NOMO-1 (cell line): ENCODE measurements at regions not wholly inside any gene's neighbourhood (a gene's known extent, or its start where the extent isn't known, plus 50 kb on each side); places are given as distances from the start of the nearest gene placed in this dataset.

ENCODE experiments used
- DNase-seq, 2 experiments: peaks; one replicate each; lab custom pipeline; 2025; ENCODE audit not compliant: unreplicated experiment in 2 of 2; lab: John Stamatoyannopoulos, UW

- no peak for DNase-seq
Measured at GRCh38 chr14:34220378-34220706, 241.7 kb downstream of the SPTSSA start.

- DNase-seq: no peak
Measured at GRCh38 chr14:34219661-34220377, 242.2 kb downstream of the SPTSSA start.

- DNase-seq: no peak
Measured at GRCh38 chr14:34218881-34219280, 243.2 kb downstream of the SPTSSA start.

- DNase-seq: no peak
Measured at GRCh38 chr14:34214961-34215360, 247.1 kb downstream of the SPTSSA start.

GRCh38 chr14:34213332-34213731 lies 248.7 kb downstream of the SPTSSA start:
- DNase-seq: no peak

GRCh38 chr14:34212172-34212929 lies 249.7 kb downstream of the SPTSSA start:
- DNase-seq: no peak

GRCh38 chr14:34211732-34212131 lies 250.3 kb downstream of the SPTSSA start:
- DNase-seq: peak in 1 of 2 experiments; percentile 42

GRCh38 chr14:34208532-34208931 lies 253.5 kb downstream of the SPTSSA start:
- no peak for DNase-seq

GRCh38 chr14:34205799-34206198 lies 254.9 kb upstream of the EGLN3 start:
- no peak for DNase-seq

- DNase-seq: no peak
Measured at GRCh38 chr14:34204774-34205173, 253.9 kb upstream of the EGLN3 start.

- DNase-seq: peak; percentile 56 to 95
Measured at GRCh38 chr14:34203251-34203722, 252.4 kb upstream of the EGLN3 start.

GRCh38 chr14:34201909-34202637 lies 251.2 kb upstream of the EGLN3 start:
- peak; percentile 63 to 86 for DNase-seq

GRCh38 chr14:34199585-34199984 lies 248.7 kb upstream of the EGLN3 start:
- no peak for DNase-seq

GRCh38 chr14:34198096-34198495 lies 247.2 kb upstream of the EGLN3 start:
- DNase-seq: no peak

GRCh38 chr14:34195964-34196363 lies 245.1 kb upstream of the EGLN3 start:
- no peak for DNase-seq

GRCh38 chr14:34190717-34191116 lies 239.8 kb upstream of the EGLN3 start:
- no peak for DNase-seq

- DNase-seq: no peak
Measured at GRCh38 chr14:34189866-34190265, 239.0 kb upstream of the EGLN3 start.

GRCh38 chr14:34187519-34188044 lies 236.7 kb upstream of the EGLN3 start:
- DNase-seq: no peak

- no peak for DNase-seq
Measured at GRCh38 chr14:34187061-34187460, 236.2 kb upstream of the EGLN3 start.

- no peak for DNase-seq
Measured at GRCh38 chr14:34184126-34184525, 233.3 kb upstream of the EGLN3 start.

- no peak for DNase-seq
Measured at GRCh38 chr14:34183478-34183877, 232.6 kb upstream of the EGLN3 start.
